ENCODE measurements at regions not wholly inside any gene's neighbourhood (a gene's known extent, or its start where the extent isn't known, plus 50 kb on each side); places are given as distances from the start of the nearest gene placed in this dataset.
"Not testable (repeated sequence)": the region's sequence is repeated elsewhere in the genome, so short reads cannot be mapped to it uniquely, and the experiment has no call there.

DNA sequence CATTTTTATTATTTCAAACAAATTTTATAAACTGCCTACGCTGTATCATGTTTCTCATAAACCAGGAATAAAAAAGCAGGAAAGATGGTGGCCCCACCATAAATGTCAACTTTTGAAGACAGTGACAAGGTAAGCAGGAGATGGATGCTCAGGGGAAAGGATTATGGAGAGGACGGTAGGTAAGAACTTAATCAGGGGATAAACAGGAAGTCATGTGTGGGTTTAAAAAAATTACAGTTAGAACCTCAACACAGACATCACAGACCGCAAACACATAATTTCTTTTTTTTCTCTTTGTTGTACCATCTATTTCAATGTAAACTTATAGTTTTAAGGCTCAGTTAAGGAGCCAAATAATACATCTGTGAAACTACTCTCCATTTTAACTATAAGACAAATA is 575.2 kb upstream of the SLC8A1 start:
- 74 to 88% methylated on average over 3 of the region's 3 CpGs for WGBS, 2 donors (ENCODE audit: low coverage in 1 of 2)
- ATAC-seq, result no peak
- H3K4me1 ChIP-seq, result no peaks in the 10 kb centered on the region

DNA sequence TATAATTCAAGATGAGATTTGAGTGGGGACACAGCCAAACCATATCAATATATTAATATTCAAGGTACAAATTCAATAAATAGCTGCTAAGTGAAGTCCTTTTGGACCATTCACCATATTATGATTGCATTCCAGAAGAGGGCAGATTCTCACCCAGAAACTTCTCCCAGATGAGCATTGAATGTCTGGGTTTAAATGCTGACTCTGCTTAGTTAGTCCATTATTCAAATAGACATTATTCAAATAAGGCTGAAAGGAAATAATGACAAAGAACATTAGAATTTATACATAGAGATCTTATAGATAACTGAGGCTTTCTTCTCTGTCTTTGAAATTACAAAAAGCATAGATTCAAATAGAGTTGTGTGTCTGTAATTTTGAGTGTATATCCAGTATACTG is 579.4 kb upstream of the SLC8A1 start:
- Histone ChIP-seq H3K4me3 (no peak overlapping the region), H3K9me3 (no peaks in the 10 kb centered on the region), H3K27me3 (no peaks in the 10 kb centered on the region), H3K36me3 (no peaks in the 10 kb centered on the region), H3K4me1 (no peaks in the 10 kb centered on the region), H3K27ac (no peak overlapping the region)
- ATAC-seq, result no peak
- TF ChIP-seq, protein P1, sequence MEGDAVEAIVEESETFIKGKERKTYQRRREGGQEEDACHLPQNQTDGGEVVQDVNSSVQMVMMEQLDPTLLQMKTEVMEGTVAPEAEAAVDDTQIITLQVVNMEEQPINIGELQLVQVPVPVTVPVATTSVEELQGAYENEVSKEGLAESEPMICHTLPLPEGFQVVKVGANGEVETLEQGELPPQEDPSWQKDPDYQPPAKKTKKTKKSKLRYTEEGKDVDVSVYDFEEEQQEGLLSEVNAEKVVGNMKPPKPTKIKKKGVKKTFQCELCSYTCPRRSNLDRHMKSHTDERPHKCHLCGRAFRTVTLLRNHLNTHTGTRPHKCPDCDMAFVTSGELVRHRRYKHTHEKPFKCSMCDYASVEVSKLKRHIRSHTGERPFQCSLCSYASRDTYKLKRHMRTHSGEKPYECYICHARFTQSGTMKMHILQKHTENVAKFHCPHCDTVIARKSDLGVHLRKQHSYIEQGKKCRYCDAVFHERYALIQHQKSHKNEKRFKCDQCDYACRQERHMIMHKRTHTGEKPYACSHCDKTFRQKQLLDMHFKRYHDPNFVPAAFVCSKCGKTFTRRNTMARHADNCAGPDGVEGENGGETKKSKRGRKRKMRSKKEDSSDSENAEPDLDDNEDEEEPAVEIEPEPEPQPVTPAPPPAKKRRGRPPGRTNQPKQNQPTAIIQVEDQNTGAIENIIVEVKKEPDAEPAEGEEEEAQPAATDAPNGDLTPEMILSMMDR (IDR thresholded peaks at IDR 0.05), result no peak
- TF ChIP-seq POLR2A (IDR thresholded peaks at IDR 0.05) (no peak), POLR2AphosphoS5 (IDR thresholded peaks at IDR 0.05) (no peak), EP300 (IDR thresholded peaks at IDR 0.05) (no peak)

More for the DNA sequence above, 575.2 kb upstream of the SLC8A1 start:
- TF ChIP-seq, protein P1 (IDR thresholded peaks at IDR 0.05), result no peak
- no peak for TF ChIP-seq EP300 (IDR thresholded peaks at IDR 0.05)
- no peak for TF ChIP-seq POLR2A (IDR thresholded peaks at IDR 0.05)
- TF ChIP-seq POLR2AphosphoS5 (IDR thresholded peaks at IDR 0.05), result no peak
- Histone ChIP-seq H3K4me3 (no peak overlapping the region), H3K9me3 (no peaks in the 10 kb centered on the region), H3K27ac (no peak overlapping the region), H3K27me3 (no peaks in the 10 kb centered on the region), H3K36me3 (no peaks in the 10 kb centered on the region)

DNA sequence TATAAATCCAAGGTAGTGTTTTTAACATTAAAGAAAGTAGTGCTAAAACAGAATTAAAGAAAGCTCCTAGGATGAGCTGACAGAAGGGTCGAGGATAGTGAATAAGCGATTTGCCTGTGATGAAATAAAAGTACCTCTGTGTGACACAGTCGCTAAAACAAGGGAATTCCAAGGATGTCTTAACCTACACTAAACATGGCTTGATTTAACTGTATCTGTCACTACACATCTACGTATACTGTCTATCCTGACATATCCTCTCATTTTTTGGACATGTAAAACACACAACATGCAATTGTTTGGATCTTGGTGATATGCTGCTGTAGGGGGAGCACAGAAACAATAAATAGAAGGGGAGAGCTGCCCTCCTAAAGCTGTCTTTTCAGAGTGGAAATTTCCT is 580.8 kb upstream of the SLC8A1 start:
- ATAC-seq, result no peak
- no peak overlapping the region for H3K27ac ChIP-seq
- H3K9me3 ChIP-seq, result no peaks in the 10 kb centered on the region
- H3K27me3 ChIP-seq, result no peaks in the 10 kb centered on the region
- TF ChIP-seq POLR2AphosphoS5 (IDR thresholded peaks at IDR 0.05) (no peak), EP300 (IDR thresholded peaks at IDR 0.05) (no peak), POLR2A (IDR thresholded peaks at IDR 0.05) (no peak)
- TF ChIP-seq, protein P1 (IDR thresholded peaks at IDR 0.05), result no peak
- 72 to 78% methylated on average over 4 of the region's 4 CpGs for WGBS, 2 donors (ENCODE audit: low coverage in 1 of 2)
- H3K4me1 ChIP-seq, result no peaks in the 10 kb centered on the region
- H3K4me3 ChIP-seq, result no peak overlapping the region
- H3K36me3 ChIP-seq, result no peaks in the 10 kb centered on the region

DNA sequence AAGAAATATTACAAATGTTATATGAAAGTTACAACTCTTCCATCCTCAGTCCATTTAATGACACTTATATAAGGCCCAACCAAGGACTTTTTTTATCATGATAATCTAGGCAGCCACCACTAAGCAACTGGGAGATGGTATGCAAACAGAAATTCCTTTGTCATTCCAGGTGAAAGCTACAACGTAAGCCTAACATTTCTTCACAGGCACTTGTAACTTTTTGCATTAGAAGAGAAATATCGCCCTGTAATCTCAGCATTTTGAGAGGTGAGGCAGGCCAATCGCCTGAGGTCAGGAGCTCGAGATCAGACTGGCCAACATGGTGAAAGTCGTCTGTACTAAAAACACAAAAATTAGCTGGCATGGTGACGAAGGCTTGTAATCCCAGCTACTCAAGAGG is 581.2 kb upstream of the SLC8A1 start:
- WGBS, 2 donors (ENCODE audit: low coverage in 1 of 2), result 88 to 97% methylated on average over 6 of the region's 6 CpGs

DNA sequence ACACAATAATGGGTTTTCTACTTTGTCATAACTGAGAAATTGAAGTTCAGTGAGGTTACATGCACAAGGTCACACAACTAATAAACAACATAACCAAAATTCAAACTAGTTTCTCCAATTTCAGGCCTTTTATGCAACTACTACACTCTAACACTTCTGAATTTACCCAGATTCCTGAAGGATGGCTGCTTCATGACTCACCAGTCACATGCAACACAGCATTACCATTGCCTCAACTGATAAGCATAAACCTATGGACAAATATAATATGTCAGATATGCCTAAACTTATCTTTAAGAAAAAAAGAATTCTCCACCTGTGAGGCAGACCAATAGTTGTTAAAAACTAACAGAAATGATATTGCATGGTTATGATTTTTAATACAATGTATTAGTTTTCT is 586.5 kb upstream of the SLC8A1 start:
- H3K4me1 ChIP-seq, result no peaks in the 10 kb centered on the region
- no peaks in the 10 kb centered on the region for H3K9me3 ChIP-seq
- no peaks in the 10 kb centered on the region for H3K36me3 ChIP-seq
- H3K27me3 ChIP-seq, result no peaks in the 10 kb centered on the region
- no peak overlapping the region for H3K27ac ChIP-seq
- no peak for ATAC-seq
- H3K4me3 ChIP-seq, result no peak overlapping the region
- TF ChIP-seq POLR2A (IDR thresholded peaks at IDR 0.05) (no peak), EP300 (IDR thresholded peaks at IDR 0.05) (no peak), POLR2AphosphoS5 (IDR thresholded peaks at IDR 0.05) (no peak)
- TF ChIP-seq, protein P1 (IDR thresholded peaks at IDR 0.05), result no peak

More for the DNA sequence above, 581.2 kb upstream of the SLC8A1 start:
- Histone ChIP-seq H3K4me1 (no peaks in the 10 kb centered on the region), H3K36me3 (no peaks in the 10 kb centered on the region), H3K27me3 (no peaks in the 10 kb centered on the region), H3K4me3 (no peak overlapping the region), H3K9me3 (no peaks in the 10 kb centered on the region), H3K27ac (no peak overlapping the region)
- ATAC-seq, result no peak
- no peak for TF ChIP-seq EP300 (IDR thresholded peaks at IDR 0.05)
- TF ChIP-seq POLR2A (IDR thresholded peaks at IDR 0.05), result no peak
- TF ChIP-seq, protein P1 (IDR thresholded peaks at IDR 0.05), result no peak
- TF ChIP-seq POLR2AphosphoS5 (IDR thresholded peaks at IDR 0.05), result no peak

DNA sequence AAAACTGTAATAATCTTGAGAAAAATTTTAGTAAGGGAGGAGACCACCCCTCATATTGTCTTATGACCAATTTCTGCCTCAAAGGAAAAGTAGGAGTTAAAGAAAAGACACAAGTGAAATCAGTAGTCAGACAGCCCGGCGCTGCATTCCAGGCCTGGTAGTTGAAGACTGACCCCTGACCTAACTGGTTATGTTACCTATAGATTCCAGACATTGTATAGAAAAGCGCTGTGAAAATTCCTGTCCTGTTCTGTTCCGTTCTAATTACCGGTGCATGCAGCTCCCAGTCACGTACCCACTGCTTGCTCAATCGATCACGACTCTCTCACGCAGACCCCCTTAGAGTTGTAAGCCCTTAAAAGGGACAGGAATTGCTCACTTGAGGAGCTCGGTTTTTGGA is 587.9 kb upstream of the SLC8A1 start:
- H3K4me3 ChIP-seq, H3K36me3 ChIP-seq, H3K27ac ChIP-seq, H3K4me1 ChIP-seq, ATAC-seq, H3K27me3 ChIP-seq, H3K9me3 ChIP-seq: not testable (repeated sequence)
- WGBS, 2 donors (ENCODE audit: low coverage in 1 of 2), result 88 to 90% methylated on average over 3 to 10 of the region's 10 CpGs
